SK-N-SH (cell line): ENCODE measurements at regions not wholly inside any gene's neighbourhood (a gene's known extent, or its start where the extent isn't known, plus 50 kb on each side); places are given as distances from the start of the nearest gene placed in this dataset.
A peak's percentile ranks its signal among the peaks of the same experiment; 100 is the strongest.

ENCODE experiments used
- CTCF ChIA-PET: fragments of 300-600, 350-600 bp; formaldehyde crosslinking; extraction: SDS; loops from one replicate; lab custom pipeline; 2021; lab: Yijun Ruan, JAX
- POLR2A ChIA-PET: fragments of 350-600 bp; sonication (Branson Sonifier 250); formaldehyde crosslinking; extraction: SDS; loops from one replicate; lab custom pipeline; 2020; ENCODE audit warnings: antibody characterized with exemption, inconsistent platforms; lab: Yijun Ruan, JAX
- DNase-seq: peaks from one replicate; pipeline ENCODE4 v3.0.0; 2012
- H2AFZ ChIP-seq: fragments of 200-600 bp; sonication (generic); 2 replicates; pipeline ENCODE4 v1.8.1; 2016; ENCODE audit warnings: antibody characterized with exemption, mild to moderate bottlenecking, low read depth
- H3F3A ChIP-seq: fragments of 200-600 bp; sonication (generic); replicated peaks from 2 replicates; pipeline ENCODE3; 2016; ENCODE audit warnings: antibody characterized with exemption, mild to moderate bottlenecking; ENCODE audit not compliant: insufficient read depth
- H3K27ac ChIP-seq, 2 experiments: fragments of 200-500 bp in 1 of 2; fragments of 200-600 bp in 1 of 2; sonication (Bioruptor generic) in 1 of 2; sonication (generic), shearing (Covaris generic) in 1 of 2; 2 replicates each; pipeline versions ENCODE4 v1.5.1 to v1.6.1; 2014 to 2016; ENCODE audit warnings: low read depth in 2 of 2, inconsistent platforms in 1 of 2, low read length in 1 of 2, mild to moderate bottlenecking in 1 of 2, mixed read lengths in 1 of 2
- H3K27me3 ChIP-seq: fragments of 200-600 bp; sonication (generic), shearing (Covaris generic); 2 replicates; pipeline ENCODE4 v1.6.1; 2016; ENCODE audit warnings: mixed run types; ENCODE audit not compliant: insufficient read depth
- H3K36me3 ChIP-seq, 2 experiments: fragments of 200-500 bp in 1 of 2; fragments of 200-600 bp in 1 of 2; sonication (Bioruptor generic) in 1 of 2; sonication (generic) in 1 of 2; replicated peaks in 1 of 2; 2 replicates each; pipeline versions ENCODE3 to v1.5.1; 2014 to 2016; ENCODE audit warnings: low read length in 1 of 2, mild to moderate bottlenecking in 1 of 2; ENCODE audit not compliant: insufficient read depth in 2 of 2, control insufficient read depth in 1 of 2
- H3K4me1 ChIP-seq, 2 experiments: fragments of 200-500 bp in 1 of 2; fragments of 200-600 bp in 1 of 2; sonication (Bioruptor generic) in 1 of 2; sonication (generic), shearing (Covaris generic) in 1 of 2; 2 replicates each; pipeline versions ENCODE4 v1.5.1 to v1.6.1; 2014 to 2016; ENCODE audit warnings: low read depth in 1 of 2, low read length in 1 of 2, mixed run types in 1 of 2; ENCODE audit not compliant: insufficient read depth in 2 of 2, control insufficient read depth in 1 of 2
- H3K4me2 ChIP-seq: fragments of 200-600 bp; sonication (generic), shearing (Covaris generic); 2 replicates; pipeline ENCODE4 v1.6.1; 2017; ENCODE audit warnings: mixed run types
- H3K4me3 ChIP-seq, 2 experiments: fragments of 200-500 bp in 1 of 2; fragments of 200-600 bp in 1 of 2; sonication (Bioruptor generic) in 1 of 2; sonication (generic), shearing (Covaris generic) in 1 of 2; 2 replicates each; pipeline versions ENCODE4 v1.5.1 to v1.8.1; 2014 to 2016; ENCODE audit warnings: low read depth in 2 of 2, inconsistent platforms in 1 of 2, low read length in 1 of 2, mild to moderate bottlenecking in 1 of 2, mixed read lengths in 1 of 2, moderate library complexity in 1 of 2
- H3K79me2 ChIP-seq: fragments of 200-600 bp; sonication (generic); 2 replicates; pipeline ENCODE4 v1.8.1; 2017; ENCODE audit warnings: mild to moderate bottlenecking; ENCODE audit not compliant: insufficient read depth
- H3K9ac ChIP-seq: fragments of 200-600 bp; sonication (generic); 2 replicates; pipeline ENCODE4 v1.6.1; 2017; ENCODE audit warnings: mixed run types
- H3K9me2 ChIP-seq: fragments of 200-600 bp; sonication (generic); 2 replicates; pipeline ENCODE4 v1.6.1; 2017; ENCODE audit warnings: mixed run types
- H3K9me3 ChIP-seq: fragments of 200-600 bp; sonication (generic); 2 replicates; pipeline ENCODE4 v1.6.1; 2017; ENCODE audit warnings: mixed run types, mild to moderate bottlenecking, moderate library complexity
- H4K20me1 ChIP-seq: fragments of 200-600 bp; sonication (generic); 2 replicates; pipeline ENCODE4 v1.6.1; 2017; ENCODE audit warnings: mild to moderate bottlenecking, mixed run types; ENCODE audit not compliant: insufficient read depth
- CHD2 ChIP-seq: fragments of 150-350 bp; IDR thresholded peaks from 2 replicates; pipeline ENCODE4 v1.6.1; 2018; ENCODE audit warnings: low read length; ENCODE audit not compliant: partially characterized antibody
- CTCF ChIP-seq: fragments of 200-600 bp; sonication (generic); IDR thresholded peaks from 2 replicates; pipeline ENCODE4 v1.6.1; 2017; ENCODE audit warnings: antibody characterized with exemption, mild to moderate bottlenecking, moderate library complexity
- FOXM1 ChIP-seq: IDR thresholded peaks from 2 replicates; pipeline ENCODE4 v1.4.0; 2012; ENCODE audit warnings: low read depth, mild to moderate bottlenecking
- GATA2 ChIP-seq: sonication (generic); formaldehyde crosslinking; IDR thresholded peaks from 2 replicates; pipeline ENCODE4 v1.5.0; 2020; ENCODE audit warnings: mild to moderate bottlenecking, missing genetic modification reagents
- JUND ChIP-seq: IDR thresholded peaks from 2 replicates; pipeline ENCODE4 v1.4.0; 2012
- MXI1 ChIP-seq: IDR thresholded peaks from 2 replicates; pipeline ENCODE4 v1.6.1; 2012; ENCODE audit warnings: mild to moderate bottlenecking, low read depth, low read length, improper control_type of control experiment
- NRF1 ChIP-seq: IDR thresholded peaks from 2 replicates; pipeline ENCODE4 v1.6.1; 2012; ENCODE audit warnings: low read depth, mild to moderate bottlenecking, low read length
- RAD21 ChIP-seq: IDR thresholded peaks from 2 replicates; pipeline ENCODE4 v1.6.1; 2012; ENCODE audit warnings: mild to moderate bottlenecking, low read length
- SMC3 ChIP-seq: IDR thresholded peaks from 2 replicates; pipeline ENCODE4 v1.6.1; 2012; ENCODE audit warnings: low read depth, low read length, improper control_type of control experiment
- ZBTB33 ChIP-seq: IDR thresholded peaks from 2 replicates; pipeline ENCODE4 v1.4.0; 2012; ENCODE audit warnings: low read depth, borderline replicate concordance
- WGBS: methylation state at CpG from one replicate; pipeline ENCODE4 v1.1.6; 2017; ENCODE audit warnings: low lambda C conversion rate; 5-methylcytosine and 5-hydroxymethylcytosine counted together

- TF ChIP-seq CHD2 (no peak), ZBTB33 (no peak)
Measured at GRCh38 chr18:25896956-25897355, 193.5 kb downstream of the SS18 start (continued).

GRCh38 chr18:25896178-25896780, 194.1 kb downstream of the SS18 start:
- Histone ChIP-seq H3K9ac (no peak overlapping the region), H3K9me2 (no peaks in the 10 kb centered on the region), H3K9me3 (no peaks in the 10 kb centered on the region), H4K20me1 (no peaks in the 10 kb centered on the region), H3K4me3 (no peak overlapping the region; a peak in 1 of 4 replicates), H3K27ac (no peak overlapping the region), H3F3A (no peaks in the 10 kb centered on the region), H3K4me2 (no peak overlapping the region), H3K79me2 (no peaks in the 10 kb centered on the region), H3K4me1 (peaks cover 0 to 2% of the 10 kb centered on the region in 2 experiments; a peak in 1 of 4 replicates), H3K36me3 (no peaks in the 10 kb centered on the region), H3K27me3 (no peaks in the 10 kb centered on the region), H2AFZ (no peak overlapping the region)
- ChIA-PET CTCF (interaction anchor here (0.6 to 2.7 kb wide), 15 partner anchors 11 to 1038 kb away, joined by 3 to 6 read pairs (median 4); no protein-coding TSS in a partner anchor), POLR2A (no interaction called here)
- TF ChIP-seq RAD21, result peak; percentile 88
- peak; percentile 56; the same call in 1 of the 2 replicates for TF ChIP-seq GATA2 (CRISPR knock-in tag)
- TF ChIP-seq NRF1, result no peak
- TF ChIP-seq CTCF, result peak; percentile 88
- TF ChIP-seq SMC3, result peak; percentile 75
- no peak for TF ChIP-seq JUND
- DNase-seq, result peak; percentile 60
- WGBS, result 14% methylated on average over 10 of the region's 10 CpGs

- no peaks in the 10 kb centered on the region for H3K79me2 ChIP-seq
- no peaks in the 10 kb centered on the region for H3K9me3 ChIP-seq
- no peak overlapping the region for H3K4me2 ChIP-seq
- ChIA-PET POLR2A (interaction anchor here (0.7 kb wide), 1 partner anchor 1026 kb away, joined by 4 read pairs; no protein-coding TSS in a partner anchor), CTCF (interaction anchor here (0.6 to 2.7 kb wide), 7 partner anchors 9 to 1352 kb away, joined by 3 to 6 read pairs (median 4); no protein-coding TSS in a partner anchor)
- WGBS, result 63% methylated on average over 3 of the region's 3 CpGs
- no peak overlapping the region for H3K27ac ChIP-seq
- H3K9ac ChIP-seq, result no peak overlapping the region
- no peaks in the 10 kb centered on the region for H3F3A ChIP-seq
- TF ChIP-seq FOXM1 (no peak), SMC3 (no peak), MXI1 (no peak)
- H3K4me1 ChIP-seq, result peaks cover 0 to 2% of the 10 kb centered on the region in 2 experiments; a peak in 1 of 4 replicates
- DNase-seq, result no peak
- H4K20me1 ChIP-seq, result no peaks in the 10 kb centered on the region
- no peaks in the 10 kb centered on the region for H3K27me3 ChIP-seq
- no peak overlapping the region for H2AFZ ChIP-seq
- H3K4me3 ChIP-seq, result no peak overlapping the region
- no peaks in the 10 kb centered on the region for H3K36me3 ChIP-seq
- no peaks in the 10 kb centered on the region for H3K9me2 ChIP-seq
Measured at GRCh38 chr18:25895518-25895917, 194.9 kb downstream of the SS18 start.
